ENCODE measurements at regions not wholly inside any gene's neighbourhood (a gene's known extent, or its start where the extent isn't known, plus 50 kb on each side); places are given as distances from the start of the nearest gene placed in this dataset.
"Not testable (repeated sequence)": the region's sequence is repeated elsewhere in the genome, so short reads cannot be mapped to it uniquely, and the experiment has no call there.

DNA sequence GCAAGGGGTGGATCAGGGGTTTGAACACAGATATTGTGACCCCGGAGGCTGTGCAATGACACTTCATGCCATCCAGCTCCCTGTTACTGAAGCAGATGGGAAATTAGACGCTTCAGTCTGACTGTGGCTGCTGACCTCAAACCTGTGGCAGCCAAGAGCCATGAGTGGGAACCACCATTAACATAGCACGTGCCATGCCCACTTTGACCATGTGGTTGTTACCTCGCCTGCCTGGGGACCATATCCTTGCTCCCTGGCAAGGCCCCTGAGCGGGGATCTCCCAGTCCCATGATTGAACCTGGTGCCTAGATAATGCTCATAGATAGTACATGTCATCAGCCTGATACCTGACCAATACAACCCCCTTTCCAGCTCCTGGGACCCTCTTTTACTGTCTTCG is 68.9 kb downstream of the CYP26B1 start:
- no peak for DNase-seq (ENCODE audit: low spot score)

- DNase-seq (ENCODE audit: low spot score), result no peak
Measured at GRCh38 chr2:72077702-72078169, 69.9 kb downstream of the CYP26B1 start.

GRCh38 chr2:72073373-72073772 is 74.3 kb downstream of the CYP26B1 start:
- not testable (repeated sequence) for DNase-seq (ENCODE audit: low spot score)

- DNase-seq (ENCODE audit: low spot score), result not testable (repeated sequence)
Measured at GRCh38 chr2:72064197-72064596, 83.5 kb downstream of the CYP26B1 start.

GRCh38 chr2:72062336-72062735 is 85.3 kb downstream of the CYP26B1 start:
- no peak for DNase-seq (ENCODE audit: low spot score)

- DNase-seq (ENCODE audit: low spot score), result no peak
Measured at GRCh38 chr2:72057308-72057707, 90.4 kb downstream of the CYP26B1 start.

DNA sequence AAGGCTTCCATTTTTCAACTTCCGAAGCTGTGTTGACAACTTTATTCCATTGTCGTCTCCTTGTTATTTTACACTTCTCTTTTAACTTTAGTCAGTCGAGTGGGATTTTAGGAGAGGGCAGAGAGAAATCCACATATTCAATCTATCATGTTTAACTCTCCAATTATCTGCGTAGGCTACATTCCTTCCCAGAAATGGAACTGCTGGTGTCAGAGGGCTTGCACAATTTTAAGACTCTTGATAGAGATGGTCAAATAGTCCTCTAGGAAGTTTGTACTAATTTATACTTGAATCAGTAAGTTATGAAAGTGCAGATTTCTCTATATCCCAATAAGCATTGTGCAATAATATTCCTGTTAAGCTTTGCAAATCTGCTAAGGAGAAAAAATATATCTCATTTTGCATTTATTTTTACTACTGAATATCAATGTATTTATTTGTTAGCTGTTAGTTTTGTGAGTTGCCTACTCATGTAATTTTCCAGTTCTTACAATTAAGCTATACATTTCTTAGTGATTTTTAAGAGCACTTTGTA is 95.6 kb downstream of the CYP26B1 start:
- no peak for DNase-seq (ENCODE audit: low spot score)

- no peak for DNase-seq (ENCODE audit: low spot score)
Measured at GRCh38 chr2:72051204-72051603, 96.5 kb downstream of the CYP26B1 start.

- DNase-seq (ENCODE audit: low spot score), result no peak
Measured at GRCh38 chr2:72050734-72051133, 96.9 kb downstream of the CYP26B1 start.

DNA sequence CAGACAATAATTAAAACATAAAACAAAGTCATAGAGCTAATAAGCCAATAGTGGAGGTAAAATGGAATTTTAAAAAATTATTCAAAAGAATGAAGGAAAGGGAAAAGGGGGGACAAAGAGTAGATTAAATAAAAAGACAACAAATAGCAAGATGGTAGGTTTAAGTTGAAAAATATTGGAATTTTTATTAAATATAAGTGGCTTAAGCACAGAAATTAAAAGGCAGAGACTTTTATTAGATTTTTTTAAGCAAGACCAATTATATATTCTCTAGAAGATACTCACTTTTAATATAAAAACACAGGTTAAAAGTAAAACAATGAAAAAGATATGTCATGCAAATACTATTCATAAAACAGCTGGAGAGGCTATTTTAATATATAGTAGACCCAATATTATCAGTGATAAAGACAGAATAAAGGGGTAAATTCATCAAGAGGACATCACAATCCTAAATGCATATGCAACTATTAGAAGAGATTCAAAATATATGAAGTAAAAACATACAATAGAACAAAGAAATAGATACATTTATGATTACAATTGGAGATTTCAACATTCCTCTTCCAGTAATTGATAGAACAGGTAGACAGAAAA is 98.7 kb downstream of the CYP26B1 start:
- no peak for DNase-seq (ENCODE audit: low spot score)

- DNase-seq (ENCODE audit: low spot score), result no peak
Measured at GRCh38 chr2:72043985-72044384, 103.7 kb downstream of the CYP26B1 start.

DNA sequence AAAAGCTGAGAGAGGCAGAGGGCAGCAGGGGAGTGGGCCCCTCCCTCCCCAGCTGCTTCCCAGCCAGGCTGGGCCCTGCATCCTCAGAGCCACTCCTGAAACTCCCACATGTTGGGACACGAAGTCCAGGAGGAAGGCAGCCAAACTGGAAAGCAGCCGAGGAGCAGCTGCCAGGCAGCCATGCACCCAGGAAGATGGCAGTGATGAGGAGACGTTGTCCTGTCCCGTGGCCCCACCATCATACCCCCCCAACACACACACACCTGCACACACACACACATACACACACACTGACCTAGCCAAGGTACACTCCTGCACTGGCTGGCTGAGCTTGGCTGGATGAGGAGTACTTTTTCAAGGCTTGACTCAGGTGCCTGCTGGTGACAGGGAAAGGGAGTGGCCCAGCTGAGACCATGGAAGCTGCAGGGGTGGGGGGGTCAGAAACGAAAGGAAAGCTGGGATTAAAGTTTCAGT is 106.0 kb downstream of the CYP26B1 start:
- no peak for DNase-seq (ENCODE audit: low spot score)

GRCh38 chr2:72040629-72041571 is 106.8 kb downstream of the CYP26B1 start:
- no peak for DNase-seq (ENCODE audit: low spot score)

- no peak for DNase-seq (ENCODE audit: low spot score)
Measured at GRCh38 chr2:72038524-72038923, 109.1 kb downstream of the CYP26B1 start.

DNA sequence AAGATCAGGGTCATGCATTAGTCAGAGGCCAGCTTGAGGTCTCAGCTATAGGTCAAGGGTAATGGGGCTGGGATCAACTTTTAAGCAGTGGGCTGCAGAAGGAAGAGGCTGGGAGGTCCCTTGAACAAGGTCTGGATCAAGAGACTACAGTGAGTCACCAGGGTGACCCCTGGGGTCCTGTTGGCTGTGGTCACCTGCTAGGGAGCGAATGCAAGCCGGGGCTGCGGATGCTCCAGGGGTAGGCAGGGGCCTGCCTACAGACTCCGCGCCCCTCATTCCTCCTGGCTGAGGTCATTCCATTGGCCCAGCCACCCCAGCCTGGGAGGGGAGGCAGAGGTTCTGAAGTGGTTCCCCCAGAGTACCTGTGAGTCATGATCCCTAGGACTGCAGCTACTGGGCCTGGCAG is 110.4 kb downstream of the CYP26B1 start:
- no peak for DNase-seq (ENCODE audit: low spot score)

GRCh38 chr2:72036595-72036994 is 111.1 kb downstream of the CYP26B1 start:
- no peak for DNase-seq (ENCODE audit: low spot score)

DNA sequence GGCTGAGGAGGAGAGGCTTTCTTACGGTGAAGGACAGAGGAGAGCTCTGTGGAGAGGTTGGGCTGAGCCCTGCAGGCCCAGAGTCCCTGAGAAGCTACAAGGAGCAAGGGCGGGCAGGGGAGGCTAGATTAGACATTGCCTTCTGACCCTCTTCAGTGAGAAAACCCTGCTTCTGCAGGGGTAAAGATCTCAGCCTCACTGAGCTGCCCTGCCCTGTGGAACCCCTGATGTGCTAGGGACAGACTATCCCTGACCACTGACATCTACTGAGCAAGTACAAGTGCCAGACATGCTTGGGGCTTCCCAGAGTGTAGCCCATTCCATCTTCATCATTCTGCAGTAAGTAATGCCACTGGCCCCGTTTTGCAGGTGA is 111.5 kb downstream of the CYP26B1 start:
- DNase-seq (ENCODE audit: low spot score), result no peak

- no peak for DNase-seq (ENCODE audit: low spot score)
Measured at GRCh38 chr2:72035518-72036172, 112.0 kb downstream of the CYP26B1 start.

DNA sequence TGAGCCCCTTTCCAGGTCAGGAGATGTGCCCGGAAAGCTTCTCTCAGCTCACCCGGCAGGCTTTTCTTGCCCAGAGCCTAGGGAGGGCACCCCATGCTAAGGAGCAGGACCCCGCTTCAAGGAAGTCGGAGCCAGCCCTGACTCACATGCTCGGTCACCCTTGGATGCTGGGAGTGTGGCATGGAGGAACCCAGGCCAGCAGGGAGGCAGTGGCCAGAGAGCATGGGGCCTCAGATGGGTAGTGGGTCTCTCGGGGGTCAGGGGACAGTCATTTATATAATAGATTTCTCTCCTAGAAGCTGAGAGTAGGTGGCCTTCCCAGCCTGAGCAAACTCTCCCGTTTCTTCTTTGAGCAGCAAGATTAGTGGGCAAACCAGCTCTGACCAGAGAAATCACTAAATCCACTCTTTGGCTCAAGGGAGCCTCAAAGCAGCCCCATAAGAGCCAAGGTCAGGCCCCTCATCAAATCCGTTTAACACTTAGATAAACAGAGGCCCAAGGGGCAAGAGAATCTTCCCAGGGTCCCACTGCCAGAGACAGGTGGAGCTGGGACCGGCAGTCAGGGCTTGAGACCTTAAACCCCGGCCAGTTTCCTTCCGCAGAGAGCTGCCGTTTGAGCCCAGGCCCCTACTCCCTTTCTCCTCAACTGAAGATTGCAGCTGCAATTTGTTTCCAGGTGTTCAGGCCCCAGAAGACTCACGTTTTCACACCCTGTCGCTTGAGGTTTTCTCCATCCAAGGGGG is 113.1 kb downstream of the CYP26B1 start:
- DNase-seq (ENCODE audit: low spot score), result no peak

GRCh38 chr2:72033636-72034035 is 114.0 kb downstream of the CYP26B1 start:
- DNase-seq (ENCODE audit: low spot score), result no peak

DNA sequence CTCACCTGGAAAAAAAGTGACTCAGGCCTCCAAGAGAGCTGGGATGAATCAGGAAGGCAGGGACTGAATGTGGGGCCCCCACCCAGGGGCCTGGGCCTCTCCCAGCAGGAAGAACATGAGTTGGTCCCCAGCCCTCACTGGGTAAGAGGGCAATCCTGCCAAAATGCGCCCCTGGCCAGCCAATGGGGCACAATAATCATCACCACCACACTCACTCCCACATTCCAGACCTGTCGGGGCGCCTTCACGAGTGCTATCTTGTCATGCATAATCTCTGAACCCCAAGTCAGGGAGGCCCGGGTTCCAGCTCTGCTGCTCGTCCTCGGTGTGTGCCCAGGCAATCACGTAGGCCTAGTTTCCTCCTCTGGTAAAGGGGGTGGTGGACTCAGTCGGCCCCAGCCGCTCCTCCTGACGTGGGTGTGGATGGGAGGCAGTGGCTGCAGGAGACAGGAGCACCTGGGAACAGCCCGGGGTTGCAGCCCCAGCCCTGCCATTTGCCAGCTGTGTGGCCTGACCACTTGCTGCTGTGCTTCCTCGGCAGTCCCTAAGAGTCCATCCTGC is 115.1 kb downstream of the CYP26B1 start:
- DNase-seq (ENCODE audit: low spot score), result no peak

Measured in hematopoietic multipotent progenitor cell treated with erythropoietin and hydrocortisone succinate and interleukin-3 and kit ligand, for 17 days (in vitro differentiated cells).